Spinal cord (tissue), 9 donors: ENCODE measurements at regions not wholly inside any gene's neighbourhood (a gene's known extent, or its start where the extent isn't known, plus 50 kb on each side); places are given as distances from the start of the nearest gene placed in this dataset.

Source experiments
- DNase-seq, 6 donors: peaks; one replicate each; pipeline versions ENCODE4 v3.0.0 to v3.0.0-alpha.2; 2013 to 2015; ENCODE audit warnings: low spot score in 6 of 6, low read depth in 4 of 6
- H3K27ac ChIP-seq: one replicate; pipeline ENCODE4 v1.5.1; 2013; ENCODE audit warnings: low read depth, low read length, control low read depth
- H3K27me3 ChIP-seq: one replicate; pipeline ENCODE4 v1.6.1; 2013; ENCODE audit warnings: low read length; ENCODE audit not compliant: control insufficient read depth, insufficient read depth
- H3K36me3 ChIP-seq: one replicate; pipeline ENCODE4 v1.6.1; 2013; ENCODE audit warnings: low read length; ENCODE audit not compliant: control insufficient read depth, insufficient read depth
- H3K4me1 ChIP-seq: one replicate; pipeline ENCODE4 v1.6.1; 2013; ENCODE audit warnings: low read length; ENCODE audit not compliant: control insufficient read depth, insufficient read depth
- H3K4me3 ChIP-seq: one replicate; pipeline ENCODE4 v1.5.1; 2013; ENCODE audit warnings: low read depth, low read length, control low read depth
- H3K9me3 ChIP-seq: one replicate; pipeline ENCODE4 v1.6.1; 2013; ENCODE audit warnings: low read length; ENCODE audit not compliant: control insufficient read depth, insufficient read depth
- WGBS: methylation state at CpG from one replicate; pipeline ENCODE4 v1.1.5; 2013; ENCODE audit warnings: missing lambda C conversion rate; ENCODE audit not compliant: insufficient coverage; 5-methylcytosine and 5-hydroxymethylcytosine counted together
- donor health status: healthy.

DNA sequence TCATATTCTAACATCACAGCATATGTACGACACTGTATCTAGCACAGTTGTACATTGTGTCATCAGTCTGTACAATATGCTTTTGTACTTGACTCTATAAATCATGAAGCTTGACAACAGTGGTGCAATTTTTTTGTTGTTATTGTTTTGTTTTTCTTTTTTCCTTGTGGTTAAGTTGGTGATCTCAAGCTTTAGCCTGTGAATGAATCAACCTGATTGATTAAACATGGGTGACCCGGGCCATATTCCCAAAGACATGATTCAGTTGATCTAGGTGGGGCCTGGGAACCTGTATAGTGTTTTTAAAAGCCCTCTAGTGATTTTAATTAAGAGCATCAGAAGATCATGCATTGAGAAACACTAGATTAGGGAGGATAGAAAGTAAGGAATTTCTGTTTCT is 101.8 kb upstream of the AADACL2 start:
- Histone ChIP-seq H3K4me3 (no peak overlapping the region), H3K9me3 (no peaks in the 10 kb centered on the region), H3K27me3 (no peaks in the 10 kb centered on the region), H3K27ac (no peak overlapping the region), H3K36me3 (no peaks in the 10 kb centered on the region), H3K4me1 (no peaks in the 10 kb centered on the region)
- no peak for DNase-seq
- WGBS = 86% methylated on average over 1 of the region's 2 CpGs

DNA sequence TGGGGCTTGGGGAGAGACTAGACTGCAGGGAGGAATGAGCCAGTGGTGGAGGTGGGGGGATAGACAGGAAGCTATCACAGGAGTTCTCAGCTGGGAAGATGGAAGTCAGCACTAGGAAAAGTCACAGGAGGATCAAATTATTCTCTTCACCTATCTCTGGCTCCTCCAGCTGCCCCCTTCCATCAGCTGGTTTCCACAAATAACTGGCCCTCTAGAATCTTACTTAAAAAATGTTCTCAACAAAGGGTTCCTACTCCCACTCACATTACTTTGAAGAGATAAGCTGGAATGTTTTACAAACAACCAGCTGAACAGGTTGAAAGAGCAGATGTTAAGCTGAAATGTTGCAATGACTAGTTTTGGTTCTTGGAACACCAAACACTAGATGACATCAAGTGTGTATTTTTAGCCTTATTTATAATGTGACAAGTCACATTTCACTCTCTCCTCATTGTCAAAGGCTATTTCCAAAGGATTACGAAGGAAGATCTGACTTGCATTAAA is 102.7 kb upstream of the AADACL2 start:
- WGBS = no CpG with 5 or more reads among the region's 1 CpG
- no peak for DNase-seq

DNA sequence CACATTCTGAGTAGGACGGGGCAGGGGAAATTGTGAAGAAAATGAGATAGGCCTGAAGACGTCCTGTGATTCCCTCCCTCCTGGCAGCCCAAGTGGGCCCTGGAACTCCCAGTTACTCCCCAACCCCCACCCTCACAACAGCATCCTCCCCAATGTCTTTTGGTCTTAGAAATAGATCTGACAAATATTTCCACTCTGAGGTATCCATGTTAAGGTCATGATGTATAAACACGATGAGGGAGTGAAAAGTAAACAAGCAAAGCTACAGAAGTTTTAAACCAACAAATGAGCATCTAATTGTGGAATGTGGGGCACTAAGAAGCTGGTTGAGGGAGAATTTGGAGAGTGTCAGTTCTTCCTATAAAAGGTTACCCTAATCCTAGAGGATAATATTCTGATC is 103.7 kb upstream of the AADACL2 start:
- H3K27me3 ChIP-seq = no peaks in the 10 kb centered on the region
- no peaks in the 10 kb centered on the region for H3K4me1 ChIP-seq
- H3K4me3 ChIP-seq = no peak overlapping the region
- no peak for DNase-seq
- no peaks in the 10 kb centered on the region for H3K36me3 ChIP-seq
- no peak overlapping the region for H3K27ac ChIP-seq
- no peaks in the 10 kb centered on the region for H3K9me3 ChIP-seq
- WGBS = no CpG with 5 or more reads among the region's 3 CpGs

More for the DNA sequence above, 102.7 kb upstream of the AADACL2 start:
- Histone ChIP-seq H3K27me3 (no peaks in the 10 kb centered on the region), H3K27ac (no peak overlapping the region), H3K9me3 (no peaks in the 10 kb centered on the region), H3K36me3 (no peaks in the 10 kb centered on the region), H3K4me1 (no peaks in the 10 kb centered on the region), H3K4me3 (no peak overlapping the region)

DNA sequence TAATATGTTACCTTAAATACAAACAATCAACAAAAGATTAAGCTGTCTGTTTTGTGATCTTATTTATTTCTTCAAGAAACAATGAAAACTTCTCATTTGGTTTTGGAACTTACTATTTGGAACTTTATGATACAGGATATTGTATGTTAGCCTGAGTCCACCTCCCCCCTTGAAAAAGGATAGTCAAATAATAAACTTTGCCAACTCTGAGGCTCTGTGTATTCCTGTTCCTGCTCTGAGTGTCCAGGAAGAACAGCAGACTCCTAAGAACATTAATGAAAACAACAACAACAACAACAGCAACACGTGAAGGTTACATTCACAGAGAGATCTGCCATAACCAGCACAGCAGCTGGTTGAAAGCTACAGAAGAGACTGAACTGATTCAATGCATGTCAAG is 108.1 kb upstream of the AADACL2 start:
- no peak for DNase-seq
- H3K9me3 ChIP-seq = no peaks in the 10 kb centered on the region
- no peaks in the 10 kb centered on the region for H3K4me1 ChIP-seq
- WGBS = no CpG with 5 or more reads among the region's 1 CpG
- no peaks in the 10 kb centered on the region for H3K36me3 ChIP-seq
- H3K4me3 ChIP-seq = no peak overlapping the region
- no peaks in the 10 kb centered on the region for H3K27me3 ChIP-seq
- no peak overlapping the region for H3K27ac ChIP-seq

DNA sequence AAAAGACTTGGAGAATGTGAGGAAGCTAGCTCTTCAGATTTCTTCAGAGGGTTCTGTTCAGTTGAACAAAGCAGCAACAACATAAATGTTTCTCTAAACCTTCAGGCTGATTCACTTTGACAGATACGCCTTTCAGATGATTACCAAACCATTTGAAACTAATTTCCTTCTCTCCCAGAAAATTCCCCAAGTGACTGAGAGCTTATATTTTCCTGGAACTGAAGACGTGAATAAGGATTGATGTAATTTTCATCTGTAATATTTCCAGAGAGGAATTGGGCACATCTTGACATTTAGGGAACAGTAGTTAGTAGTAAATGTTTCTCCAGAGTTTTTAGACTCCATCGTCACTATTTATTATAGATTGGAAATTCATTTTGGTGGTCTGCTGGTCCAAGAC is 108.6 kb upstream of the AADACL2 start:
- Histone ChIP-seq H3K36me3 (no peaks in the 10 kb centered on the region), H3K27ac (no peak overlapping the region), H3K27me3 (no peaks in the 10 kb centered on the region), H3K4me1 (no peaks in the 10 kb centered on the region), H3K4me3 (no peak overlapping the region), H3K9me3 (no peaks in the 10 kb centered on the region)
- peak in 1 of 6 donors; percentile 15 for DNase-seq
- WGBS = no CpG with 5 or more reads among the region's 3 CpGs

DNA sequence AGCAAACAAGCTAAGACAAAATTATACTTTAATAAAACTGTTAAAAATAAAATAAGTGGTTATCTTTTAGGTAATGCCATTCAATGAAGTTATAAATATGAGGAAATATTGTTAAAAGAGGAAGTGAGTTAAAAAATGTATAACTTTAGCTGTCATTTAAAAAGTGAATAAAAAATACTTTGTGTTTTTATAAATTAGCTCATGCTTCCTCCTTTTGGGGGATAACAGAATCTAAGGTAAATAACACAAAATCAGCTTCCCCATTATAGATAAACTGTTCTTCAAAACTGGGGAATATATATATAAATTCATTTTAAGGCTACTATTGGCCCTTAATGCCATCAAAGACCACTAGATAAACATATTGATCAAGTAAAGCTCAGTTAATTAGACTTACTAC is 113.7 kb upstream of the AADACL2 start:
- no peaks in the 10 kb centered on the region for H3K9me3 ChIP-seq
- no peak overlapping the region for H3K27ac ChIP-seq
- no peak for DNase-seq
- no peaks in the 10 kb centered on the region for H3K27me3 ChIP-seq
- H3K36me3 ChIP-seq = no peaks in the 10 kb centered on the region
- H3K4me1 ChIP-seq = no peaks in the 10 kb centered on the region
- H3K4me3 ChIP-seq = no peak overlapping the region

DNA sequence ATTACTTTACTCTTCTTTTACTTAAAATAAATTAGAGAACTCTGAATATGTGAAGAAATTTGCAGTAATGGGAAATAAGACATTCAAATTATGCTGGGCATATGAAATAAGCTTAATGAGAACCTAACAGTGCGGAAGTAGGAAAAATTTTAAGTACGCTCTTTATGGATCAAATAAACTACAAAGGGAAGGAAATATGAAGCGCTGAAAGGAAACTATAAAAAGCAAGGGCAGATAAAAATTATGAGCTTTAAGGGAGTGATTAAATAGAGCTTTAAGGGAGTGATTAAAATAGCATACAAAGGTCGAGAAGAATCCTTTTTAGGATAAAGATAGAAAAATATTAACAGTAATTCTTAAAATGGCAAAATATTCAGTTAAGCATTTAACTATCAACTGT is 118.3 kb upstream of the AADACL2 start:
- no peak overlapping the region for H3K4me3 ChIP-seq
- no peaks in the 10 kb centered on the region for H3K27me3 ChIP-seq
- no peaks in the 10 kb centered on the region for H3K9me3 ChIP-seq
- no peaks in the 10 kb centered on the region for H3K4me1 ChIP-seq
- no CpG with 5 or more reads among the region's 4 CpGs for WGBS
- H3K36me3 ChIP-seq = no peaks in the 10 kb centered on the region
- DNase-seq = peak in 1 of 6 donors; percentile 2
- H3K27ac ChIP-seq = no peak overlapping the region

DNA sequence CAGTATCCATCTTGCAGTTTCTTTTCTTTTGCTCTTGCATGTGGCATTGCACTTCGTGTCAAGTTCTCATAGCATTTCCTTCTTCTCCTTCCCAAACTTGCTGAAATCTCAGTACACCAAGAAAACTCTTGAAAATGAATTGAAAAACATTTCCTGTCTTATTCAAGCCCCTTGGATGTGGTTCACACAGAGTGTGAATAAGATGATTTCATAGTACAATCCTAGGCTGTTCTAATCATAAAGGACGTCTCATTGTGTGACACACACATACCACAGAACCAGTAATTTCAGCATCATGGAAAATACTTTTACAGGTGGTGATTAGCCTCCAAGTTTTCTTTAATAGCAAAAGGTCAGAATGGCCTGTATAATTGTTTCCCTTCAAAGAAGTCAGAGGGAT is 121.6 kb upstream of the AADACL2 start:
- Histone ChIP-seq H3K36me3 (no peaks in the 10 kb centered on the region), H3K4me3 (no peak overlapping the region), H3K9me3 (no peaks in the 10 kb centered on the region), H3K4me1 (no peaks in the 10 kb centered on the region), H3K27ac (no peak overlapping the region), H3K27me3 (no peaks in the 10 kb centered on the region)
- WGBS = 60% methylated on average over 1 of the region's 2 CpGs
- DNase-seq = no peak

DNA sequence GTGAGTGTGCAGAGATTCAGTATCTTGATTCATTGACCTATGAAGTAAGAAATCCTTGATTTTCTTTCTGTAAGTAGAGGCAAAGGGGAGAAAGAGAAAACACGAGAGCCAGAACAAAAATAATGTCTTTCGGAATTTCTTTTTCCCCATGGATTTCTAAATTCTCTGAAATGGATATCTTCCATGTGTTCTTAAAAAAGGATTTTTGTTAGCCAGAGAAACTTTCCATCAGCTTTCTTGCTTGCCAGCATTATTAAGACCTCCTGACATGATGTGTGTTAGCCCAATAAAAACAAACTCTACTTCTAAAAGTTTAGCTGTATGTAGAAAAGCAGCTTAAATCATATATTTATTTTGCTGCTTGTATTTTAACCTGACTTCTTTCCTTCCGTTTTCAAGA is 122.3 kb upstream of the AADACL2 start:
- H3K9me3 ChIP-seq = no peaks in the 10 kb centered on the region
- H3K4me1 ChIP-seq = no peaks in the 10 kb centered on the region
- DNase-seq = peak in 1 of 6 donors; percentile 5
- WGBS = no CpG with 5 or more reads among the region's 3 CpGs
- no peak overlapping the region for H3K27ac ChIP-seq
- no peaks in the 10 kb centered on the region for H3K36me3 ChIP-seq
- no peaks in the 10 kb centered on the region for H3K27me3 ChIP-seq
- H3K4me3 ChIP-seq = no peak overlapping the region

DNA sequence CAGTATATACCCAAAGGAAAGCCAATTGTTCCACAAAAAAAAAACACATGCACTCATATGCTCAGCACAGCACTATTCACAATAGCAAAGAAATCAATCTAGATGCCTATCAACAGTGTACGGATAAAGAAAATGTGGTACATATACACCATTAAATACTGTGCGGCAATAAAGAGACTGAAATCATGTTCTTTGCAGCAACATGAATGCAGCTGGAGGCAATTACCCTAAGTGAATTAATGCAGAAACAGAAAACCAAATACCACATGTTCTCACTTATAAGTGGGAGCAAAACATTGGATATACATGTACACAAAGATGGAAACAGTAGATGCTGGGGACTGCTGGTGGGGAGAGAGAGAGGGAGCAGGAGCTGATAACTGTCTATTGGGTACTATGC is 124.2 kb upstream of the AADACL2 start:
- Histone ChIP-seq H3K36me3 (no peaks in the 10 kb centered on the region), H3K4me3 (no peak overlapping the region), H3K9me3 (no peaks in the 10 kb centered on the region), H3K27ac (no peak overlapping the region), H3K4me1 (no peaks in the 10 kb centered on the region), H3K27me3 (no peaks in the 10 kb centered on the region)
- DNase-seq = no peak
- WGBS = no CpG with 5 or more reads among the region's 2 CpGs
